H1 (cell line): ENCODE measurements at regions not wholly inside any gene's neighbourhood (a gene's known extent, or its start where the extent isn't known, plus 50 kb on each side); places are given as distances from the start of the nearest gene placed in this dataset.

Source experiments
- CHD2 ChIP-seq: IDR thresholded peaks from 2 replicates; pipeline ENCODE4 v1.6.1; 2012; ENCODE audit warnings: low read length, improper control_type of control experiment
- E2F6 ChIP-seq: IDR thresholded peaks from 2 replicates; pipeline ENCODE4 v1.6.1; 2012; ENCODE audit warnings: inconsistent platforms
- EZH2 ChIP-seq: fragments of 200-600 bp; sonication (generic); IDR thresholded peaks from 2 replicates; pipeline ENCODE4 v1.7.1; 2012; ENCODE audit warnings: low read depth, mild to moderate bottlenecking, moderate library complexity, low read length, inconsistent platforms; ENCODE audit not compliant: severe bottlenecking
- GABPA ChIP-seq: IDR thresholded peaks from 2 replicates; pipeline ENCODE4 v1.6.1; 2011; ENCODE audit warnings: mild to moderate bottlenecking, low read length, moderate library complexity, borderline replicate concordance; ENCODE audit not compliant: insufficient read depth
- KDM4A ChIP-seq: IDR thresholded peaks from one replicate; pipeline ENCODE4 v1.7.1; 2012; ENCODE audit warnings: low read depth, mild to moderate bottlenecking, moderate library complexity, low read length, inconsistent platforms; ENCODE audit not compliant: severe bottlenecking
- KDM5A ChIP-seq: fragments of 200-600 bp; IDR thresholded peaks from 2 replicates; pipeline ENCODE4 v1.7.1; 2012; ENCODE audit warnings: mild to moderate bottlenecking, low read length, inconsistent platforms, mixed read lengths
- POLR2A ChIP-seq, 2 experiments: IDR thresholded peaks; 1 replicate in 1 of 2; 2 replicates in 1 of 2; pipeline ENCODE4 v1.6.1; 2011; ENCODE audit warnings: low read depth in 2 of 2, low read length in 2 of 2, mild to moderate bottlenecking in 2 of 2; ENCODE audit errors: control extremely low read depth in 1 of 2
- POU5F1 ChIP-seq: IDR thresholded peaks from 2 replicates; pipeline ENCODE4 v1.6.1; 2011; ENCODE audit warnings: low read depth, mild to moderate bottlenecking, low read length, moderate library complexity
- RBBP5 ChIP-seq: IDR thresholded peaks from 2 replicates; pipeline ENCODE4 v1.7.1; 2012; ENCODE audit warnings: low read depth, mild to moderate bottlenecking, inconsistent platforms, low read length, moderate library complexity, borderline replicate concordance
- SP2 ChIP-seq: IDR thresholded peaks from 2 replicates; pipeline ENCODE4 v1.6.1; 2012; ENCODE audit warnings: mild to moderate bottlenecking, low read length, inconsistent platforms
- TCF12 ChIP-seq: IDR thresholded peaks from 2 replicates; pipeline ENCODE4 v1.6.1; 2011; ENCODE audit warnings: low read depth, mild to moderate bottlenecking, low read length
- ZNF274 ChIP-seq: IDR thresholded peaks from 2 replicates; pipeline ENCODE4 v1.7.0; 2012; ENCODE audit warnings: low read length, borderline replicate concordance; ENCODE audit errors: extremely low read depth
- TF ChIP-seq, protein P1 (sequence below), 3 experiments: IDR thresholded peaks; 1 replicate in 2 of 3; 2 replicates in 1 of 3; pipeline versions ENCODE4 v1.5.1 to v1.6.1; 2011; ENCODE audit warnings: low read length in 3 of 3, mild to moderate bottlenecking in 3 of 3, inconsistent platforms in 2 of 3, low read depth in 1 of 3, moderate library complexity in 1 of 3; ENCODE audit not compliant: insufficient read depth in 1 of 3; ENCODE audit errors: control extremely low read depth in 1 of 3

DNA sequence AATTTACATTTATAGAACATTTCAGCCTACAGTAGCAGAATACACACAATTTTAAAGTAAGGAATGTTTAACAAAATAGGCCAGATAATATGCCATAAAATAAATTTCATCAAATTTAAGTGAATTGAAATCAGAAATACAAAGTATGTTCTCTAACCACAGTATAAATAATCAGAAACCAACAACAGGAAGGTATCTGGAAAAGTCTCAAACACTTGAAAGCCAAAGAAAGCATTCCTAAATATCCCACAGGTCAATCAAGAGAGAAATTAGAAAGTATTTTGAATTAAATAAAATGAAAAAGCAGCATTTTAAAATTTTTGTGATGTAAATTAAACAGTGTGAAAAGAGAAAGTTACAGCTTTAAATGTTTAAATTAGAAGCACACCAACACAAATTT is 899.2 kb downstream of the PDHA2 start:
- no peak for TF ChIP-seq EZH2
- no peak for TF ChIP-seq POU5F1
- no peak for TF ChIP-seq POLR2A (IDR thresholded peaks at IDR 0.05; ENCODE audit: control extremely low read depth in 1 of 2, low read depth in 2 of 2, low read length in 2 of 2)
- TF ChIP-seq, protein P1, sequence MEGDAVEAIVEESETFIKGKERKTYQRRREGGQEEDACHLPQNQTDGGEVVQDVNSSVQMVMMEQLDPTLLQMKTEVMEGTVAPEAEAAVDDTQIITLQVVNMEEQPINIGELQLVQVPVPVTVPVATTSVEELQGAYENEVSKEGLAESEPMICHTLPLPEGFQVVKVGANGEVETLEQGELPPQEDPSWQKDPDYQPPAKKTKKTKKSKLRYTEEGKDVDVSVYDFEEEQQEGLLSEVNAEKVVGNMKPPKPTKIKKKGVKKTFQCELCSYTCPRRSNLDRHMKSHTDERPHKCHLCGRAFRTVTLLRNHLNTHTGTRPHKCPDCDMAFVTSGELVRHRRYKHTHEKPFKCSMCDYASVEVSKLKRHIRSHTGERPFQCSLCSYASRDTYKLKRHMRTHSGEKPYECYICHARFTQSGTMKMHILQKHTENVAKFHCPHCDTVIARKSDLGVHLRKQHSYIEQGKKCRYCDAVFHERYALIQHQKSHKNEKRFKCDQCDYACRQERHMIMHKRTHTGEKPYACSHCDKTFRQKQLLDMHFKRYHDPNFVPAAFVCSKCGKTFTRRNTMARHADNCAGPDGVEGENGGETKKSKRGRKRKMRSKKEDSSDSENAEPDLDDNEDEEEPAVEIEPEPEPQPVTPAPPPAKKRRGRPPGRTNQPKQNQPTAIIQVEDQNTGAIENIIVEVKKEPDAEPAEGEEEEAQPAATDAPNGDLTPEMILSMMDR (IDR thresholded peaks at IDR 0.05; ENCODE audit: control extremely low read depth in 1 of 3, insufficient read depth in 1 of 3, low read depth in 1 of 3, low read length in 3 of 3), result no peak
- no peak for TF ChIP-seq CHD2
- no peak for TF ChIP-seq RBBP5
- no peak for TF ChIP-seq KDM4A
- TF ChIP-seq SP2, result no peak
- TF ChIP-seq E2F6, result no peak
- no peak for TF ChIP-seq TCF12
- TF ChIP-seq KDM5A, result no peak
- TF ChIP-seq GABPA, result no peak
- TF ChIP-seq ZNF274, result no peak
